ENCODE measurements at regions not wholly inside any gene's neighbourhood (a gene's known extent, or its start where the extent isn't known, plus 50 kb on each side); places are given as distances from the start of the nearest gene placed in this dataset.

DNA sequence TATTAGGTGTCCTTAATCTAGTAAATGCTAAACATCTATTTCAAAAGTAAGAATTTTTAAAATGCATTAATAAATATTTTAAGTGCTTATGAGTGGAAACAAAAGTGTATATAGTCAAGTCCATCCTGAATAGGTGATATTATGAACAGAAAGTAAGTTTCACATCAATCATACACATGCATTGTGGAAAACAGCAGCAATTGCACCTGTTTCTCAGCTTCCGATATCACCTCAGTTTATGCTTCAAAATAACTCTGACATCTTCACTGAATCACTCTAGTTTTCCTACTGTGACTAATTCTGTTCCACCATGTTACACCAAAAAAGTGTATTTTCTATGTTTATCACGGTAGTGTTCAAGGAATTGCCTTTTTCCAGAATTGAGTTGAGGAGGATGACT lies 172.6 kb upstream of the MANEA start:
- TF ChIP-seq, protein P1, sequence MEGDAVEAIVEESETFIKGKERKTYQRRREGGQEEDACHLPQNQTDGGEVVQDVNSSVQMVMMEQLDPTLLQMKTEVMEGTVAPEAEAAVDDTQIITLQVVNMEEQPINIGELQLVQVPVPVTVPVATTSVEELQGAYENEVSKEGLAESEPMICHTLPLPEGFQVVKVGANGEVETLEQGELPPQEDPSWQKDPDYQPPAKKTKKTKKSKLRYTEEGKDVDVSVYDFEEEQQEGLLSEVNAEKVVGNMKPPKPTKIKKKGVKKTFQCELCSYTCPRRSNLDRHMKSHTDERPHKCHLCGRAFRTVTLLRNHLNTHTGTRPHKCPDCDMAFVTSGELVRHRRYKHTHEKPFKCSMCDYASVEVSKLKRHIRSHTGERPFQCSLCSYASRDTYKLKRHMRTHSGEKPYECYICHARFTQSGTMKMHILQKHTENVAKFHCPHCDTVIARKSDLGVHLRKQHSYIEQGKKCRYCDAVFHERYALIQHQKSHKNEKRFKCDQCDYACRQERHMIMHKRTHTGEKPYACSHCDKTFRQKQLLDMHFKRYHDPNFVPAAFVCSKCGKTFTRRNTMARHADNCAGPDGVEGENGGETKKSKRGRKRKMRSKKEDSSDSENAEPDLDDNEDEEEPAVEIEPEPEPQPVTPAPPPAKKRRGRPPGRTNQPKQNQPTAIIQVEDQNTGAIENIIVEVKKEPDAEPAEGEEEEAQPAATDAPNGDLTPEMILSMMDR (IDR thresholded peaks at IDR 0.05) = no peak
- TF ChIP-seq POLR2A (IDR thresholded peaks at IDR 0.05) = no peak
